ENCODE measurements at regions not wholly inside any gene's neighbourhood (a gene's known extent, or its start where the extent isn't known, plus 50 kb on each side); places are given as distances from the start of the nearest gene placed in this dataset.
"Not testable (repeated sequence)": the region's sequence is repeated elsewhere in the genome, so short reads cannot be mapped to it uniquely, and the experiment has no call there.

- Mint-ChIP-seq H3K9me3 (peaks cover 9% of the 10 kb centered on the region), H3K36me3 (ENCODE audit: insufficient read depth) (no peaks in the 10 kb centered on the region), H3K4me3 (no peak overlapping the region), H3K27me3 (ENCODE audit: low read depth) (peaks cover 2% of the 10 kb centered on the region), H3K4me1 (ENCODE audit: low read depth) (no peaks in the 10 kb centered on the region)
- DNase-seq (no peak), ATAC-seq (no peak)
Measured at GRCh38 chr1:78269591-78269990, 221.2 kb upstream of the PTGFR start.

- H3K36me3 Mint-ChIP-seq (ENCODE audit: insufficient read depth); ATAC-seq; H3K4me1 Mint-ChIP-seq (ENCODE audit: low read depth); H3K27me3 Mint-ChIP-seq (ENCODE audit: low read depth); H3K9me3 Mint-ChIP-seq; H3K4me3 Mint-ChIP-seq; DNase-seq: not testable (repeated sequence)
Measured at GRCh38 chr1:78271423-78271822, 219.4 kb upstream of the PTGFR start.

DNA sequence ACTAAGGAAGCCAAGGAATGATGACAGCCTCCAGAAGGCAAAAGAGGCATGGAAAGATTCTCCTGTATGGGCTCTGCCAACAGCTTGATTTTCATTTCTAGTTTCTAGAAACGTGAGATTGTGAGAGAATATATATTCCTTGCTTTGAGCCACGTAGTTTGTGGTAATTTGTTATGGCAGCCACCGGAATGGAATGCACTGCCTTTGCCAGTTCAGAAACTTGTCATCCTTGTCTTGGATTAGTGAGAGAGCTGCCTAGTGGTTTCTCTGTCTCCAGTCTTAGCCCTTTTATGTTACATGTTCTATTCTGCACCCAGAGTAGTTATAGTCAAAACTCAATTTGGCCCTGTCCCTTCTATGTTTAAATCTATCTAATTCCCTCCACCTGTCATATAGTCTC is 216.0 kb upstream of the PTGFR start:
- H3K4me1 Mint-ChIP-seq (ENCODE audit: low read depth): no peaks in the 10 kb centered on the region
- H3K4me3 Mint-ChIP-seq: no peak overlapping the region
- ATAC-seq (no peak), DNase-seq (no peak)
- H3K36me3 Mint-ChIP-seq (ENCODE audit: insufficient read depth): no peaks in the 10 kb centered on the region
- peaks cover 12% of the 10 kb centered on the region for H3K27me3 Mint-ChIP-seq (ENCODE audit: low read depth)
- H3K9me3 Mint-ChIP-seq: no peaks in the 10 kb centered on the region

DNA sequence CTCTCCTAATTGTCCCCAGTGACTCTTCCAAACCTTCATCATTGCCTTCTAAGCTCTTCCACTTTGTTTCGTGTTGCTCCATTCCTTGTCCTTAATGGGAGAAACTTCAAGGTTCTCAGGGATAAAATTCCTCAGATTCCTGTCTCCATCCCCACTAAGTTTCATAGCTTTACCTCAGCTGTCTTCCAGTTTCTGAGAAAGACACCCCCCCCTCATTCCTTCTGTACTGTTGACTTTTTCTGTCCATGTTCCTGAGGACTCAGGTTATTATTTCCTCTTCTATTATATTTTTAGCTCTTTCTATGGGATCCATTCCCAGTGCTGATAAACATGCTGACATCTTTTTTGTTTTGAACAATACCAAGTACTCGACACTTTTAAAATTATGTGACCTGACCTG is 215.3 kb upstream of the PTGFR start:
- Mint-ChIP-seq H3K9me3 (no peaks in the 10 kb centered on the region), H3K4me3 (no peak overlapping the region), H3K27me3 (ENCODE audit: low read depth) (peaks cover 12% of the 10 kb centered on the region), H3K36me3 (ENCODE audit: insufficient read depth) (no peaks in the 10 kb centered on the region), H3K4me1 (ENCODE audit: low read depth) (no peaks in the 10 kb centered on the region)
- ATAC-seq (no peak), DNase-seq (no peak)

GRCh38 chr1:78275906-78276685 is 214.7 kb upstream of the PTGFR start:
- Mint-ChIP-seq H3K4me1 (ENCODE audit: low read depth) (no peaks in the 10 kb centered on the region), H3K27me3 (ENCODE audit: low read depth) (peaks cover 12% of the 10 kb centered on the region), H3K9me3 (no peaks in the 10 kb centered on the region), H3K36me3 (ENCODE audit: insufficient read depth) (no peaks in the 10 kb centered on the region), H3K4me3 (no peak overlapping the region)
- DNase-seq (no peak), ATAC-seq (no peak)

GRCh38 chr1:78277253-78277652 is 213.5 kb upstream of the PTGFR start:
- Mint-ChIP-seq H3K9me3 (no peaks in the 10 kb centered on the region), H3K4me1 (ENCODE audit: low read depth) (no peaks in the 10 kb centered on the region), H3K4me3 (no peak overlapping the region), H3K27me3 (ENCODE audit: low read depth) (peaks cover 12% of the 10 kb centered on the region), H3K36me3 (ENCODE audit: insufficient read depth) (no peaks in the 10 kb centered on the region)
- ATAC-seq (no peak), DNase-seq (no peak)

GRCh38 chr1:78279051-78279450 is 211.7 kb upstream of the PTGFR start:
- Mint-ChIP-seq H3K9me3 (no peaks in the 10 kb centered on the region), H3K36me3 (ENCODE audit: insufficient read depth) (no peaks in the 10 kb centered on the region), H3K4me3 (no peak overlapping the region), H3K4me1 (ENCODE audit: low read depth) (no peaks in the 10 kb centered on the region), H3K27me3 (ENCODE audit: low read depth) (peaks cover 10% of the 10 kb centered on the region)
- DNase-seq (no peak), ATAC-seq (no peak)

- H3K4me3 Mint-ChIP-seq: no peak overlapping the region
- H3K27me3 Mint-ChIP-seq (ENCODE audit: low read depth): peaks cover 8% of the 10 kb centered on the region
- DNase-seq: no peak
- H3K4me1 Mint-ChIP-seq (ENCODE audit: low read depth): no peaks in the 10 kb centered on the region
- H3K36me3 Mint-ChIP-seq (ENCODE audit: insufficient read depth): no peaks in the 10 kb centered on the region
- ATAC-seq: no peak
- H3K9me3 Mint-ChIP-seq: no peaks in the 10 kb centered on the region
Measured at GRCh38 chr1:78280626-78281025, 210.1 kb upstream of the PTGFR start.

GRCh38 chr1:78281580-78281979 is 209.2 kb upstream of the PTGFR start:
- Mint-ChIP-seq H3K4me1 (ENCODE audit: low read depth) (no peaks in the 10 kb centered on the region), H3K9me3 (no peaks in the 10 kb centered on the region)

DNA sequence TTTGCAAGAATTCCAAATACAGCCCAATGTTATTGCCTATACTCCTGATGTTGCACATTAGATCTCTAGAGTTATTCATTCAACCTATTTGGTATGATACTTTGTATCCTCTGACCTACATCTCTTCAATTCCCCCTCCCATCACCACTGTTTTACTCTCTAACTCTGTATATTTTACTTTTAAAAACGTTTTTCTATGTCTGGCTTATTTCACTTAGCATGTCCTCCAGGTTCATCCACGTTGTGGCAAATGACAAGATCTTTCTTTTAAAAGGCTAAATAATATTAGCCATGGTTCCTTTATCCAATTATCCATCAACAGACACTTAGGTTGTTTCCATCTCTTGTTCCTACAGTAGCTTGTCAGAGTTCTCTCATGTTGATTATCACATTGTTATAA is 207.1 kb upstream of the PTGFR start:
- Mint-ChIP-seq H3K9me3 (no peaks in the 10 kb centered on the region), H3K4me1 (ENCODE audit: low read depth) (no peaks in the 10 kb centered on the region), H3K27me3 (ENCODE audit: low read depth) (no peaks in the 10 kb centered on the region), H3K36me3 (ENCODE audit: insufficient read depth) (no peaks in the 10 kb centered on the region), H3K4me3 (no peak overlapping the region)
- no peak for ATAC-seq
- no peak for DNase-seq

More at GRCh38 chr1:78281580-78281979, 209.2 kb upstream of the PTGFR start:
- no peak overlapping the region for H3K4me3 Mint-ChIP-seq
- peaks cover 7% of the 10 kb centered on the region for H3K27me3 Mint-ChIP-seq (ENCODE audit: low read depth)
- no peak for ATAC-seq
- H3K36me3 Mint-ChIP-seq (ENCODE audit: insufficient read depth): no peaks in the 10 kb centered on the region
- DNase-seq: no peak

DNA sequence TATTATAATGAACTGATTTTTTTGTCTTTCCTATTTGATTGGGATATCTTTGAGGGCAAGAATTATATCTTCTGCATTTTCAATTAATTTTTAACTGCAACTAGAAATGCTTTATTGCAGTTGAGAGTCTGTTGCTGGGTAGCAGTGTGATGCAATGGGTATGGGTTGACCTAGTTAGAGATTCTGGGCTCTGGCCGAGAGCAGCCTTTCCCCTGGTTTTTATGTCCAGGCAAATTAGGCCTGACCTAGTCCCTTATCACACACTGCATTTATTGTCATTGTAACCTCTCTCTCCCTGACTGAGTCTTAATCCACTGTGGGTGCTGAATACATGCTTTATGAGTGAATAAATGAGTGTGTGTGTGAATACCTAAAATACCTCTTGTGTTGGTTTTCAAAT is 206.4 kb upstream of the PTGFR start:
- ATAC-seq: no peak
- Mint-ChIP-seq H3K9me3 (no peaks in the 10 kb centered on the region), H3K36me3 (ENCODE audit: insufficient read depth) (no peaks in the 10 kb centered on the region), H3K27me3 (ENCODE audit: low read depth) (no peaks in the 10 kb centered on the region), H3K4me3 (no peak overlapping the region), H3K4me1 (ENCODE audit: low read depth) (no peaks in the 10 kb centered on the region)
- DNase-seq: no peak

DNA sequence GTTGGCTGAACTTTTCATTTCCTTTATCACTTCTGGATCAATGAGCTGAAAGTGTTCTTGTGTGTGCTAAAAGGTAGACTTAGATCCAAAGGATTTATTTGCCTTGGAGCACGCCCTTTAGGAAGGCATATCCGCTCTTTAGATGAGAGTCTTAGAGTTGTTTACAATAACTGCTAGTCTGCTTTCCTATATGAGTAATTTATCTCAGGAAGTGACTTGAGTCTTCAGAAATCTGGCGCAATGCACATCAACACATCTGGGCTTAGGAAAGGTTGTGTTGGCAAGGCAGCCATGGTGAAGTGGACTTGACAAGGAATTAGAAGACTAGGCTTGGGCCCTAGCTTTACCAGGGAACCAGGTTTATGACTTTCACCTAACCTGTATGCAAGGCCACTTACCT is 204.1 kb upstream of the PTGFR start:
- Mint-ChIP-seq H3K27me3 (ENCODE audit: low read depth) (no peaks in the 10 kb centered on the region), H3K36me3 (ENCODE audit: insufficient read depth) (no peaks in the 10 kb centered on the region), H3K9me3 (no peaks in the 10 kb centered on the region), H3K4me1 (ENCODE audit: low read depth) (no peaks in the 10 kb centered on the region), H3K4me3 (no peak overlapping the region)
- DNase-seq (no peak), ATAC-seq (no peak)

DNA sequence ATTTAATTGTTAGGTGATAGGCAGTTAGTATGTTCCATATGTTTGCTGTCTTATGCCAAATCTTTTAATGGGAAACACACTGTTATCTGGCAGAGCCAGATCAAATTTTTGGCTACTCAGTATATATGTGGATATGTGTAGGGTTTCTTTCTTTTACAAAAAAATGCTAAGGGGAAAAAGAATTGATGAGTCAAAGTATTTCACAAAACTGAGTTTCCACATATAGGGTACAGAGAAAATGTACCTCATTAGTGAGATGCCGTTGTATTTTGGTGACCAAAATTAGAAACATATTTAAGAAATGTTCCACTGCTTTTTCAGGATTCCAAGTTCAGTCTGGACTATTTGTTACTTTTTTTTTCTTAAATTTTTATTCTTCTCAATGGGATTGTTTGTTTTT is 201.2 kb upstream of the PTGFR start:
- ATAC-seq (no peak), DNase-seq (no peak)
- Mint-ChIP-seq H3K9me3 (no peaks in the 10 kb centered on the region), H3K36me3 (ENCODE audit: insufficient read depth) (no peaks in the 10 kb centered on the region), H3K4me1 (ENCODE audit: low read depth) (no peaks in the 10 kb centered on the region), H3K27me3 (ENCODE audit: low read depth) (no peaks in the 10 kb centered on the region), H3K4me3 (no peak overlapping the region)

GRCh38 chr1:78291418-78291817 is 199.4 kb upstream of the PTGFR start:
- H3K9me3 Mint-ChIP-seq: no peaks in the 10 kb centered on the region
- ATAC-seq: no peak
- H3K4me1 Mint-ChIP-seq (ENCODE audit: low read depth): no peaks in the 10 kb centered on the region

GRCh38 chr1:78291872-78292271 is 198.9 kb upstream of the PTGFR start:
- no peaks in the 10 kb centered on the region for H3K36me3 Mint-ChIP-seq (ENCODE audit: insufficient read depth)
- no peaks in the 10 kb centered on the region for H3K27me3 Mint-ChIP-seq (ENCODE audit: low read depth)
- H3K4me3 Mint-ChIP-seq: no peak overlapping the region
- no peak for DNase-seq
- no peaks in the 10 kb centered on the region for H3K4me1 Mint-ChIP-seq (ENCODE audit: low read depth)
- H3K9me3 Mint-ChIP-seq: no peaks in the 10 kb centered on the region
- no peak for ATAC-seq

More at GRCh38 chr1:78291418-78291817, 199.4 kb upstream of the PTGFR start:
- Mint-ChIP-seq H3K4me3 (no peak overlapping the region), H3K27me3 (ENCODE audit: low read depth) (no peaks in the 10 kb centered on the region), H3K36me3 (ENCODE audit: insufficient read depth) (no peaks in the 10 kb centered on the region)
- no peak for DNase-seq
